ENCODE measurements at regions not wholly inside any gene's neighbourhood (a gene's known extent, or its start where the extent isn't known, plus 50 kb on each side); places are given as distances from the start of the nearest gene placed in this dataset.

DNA sequence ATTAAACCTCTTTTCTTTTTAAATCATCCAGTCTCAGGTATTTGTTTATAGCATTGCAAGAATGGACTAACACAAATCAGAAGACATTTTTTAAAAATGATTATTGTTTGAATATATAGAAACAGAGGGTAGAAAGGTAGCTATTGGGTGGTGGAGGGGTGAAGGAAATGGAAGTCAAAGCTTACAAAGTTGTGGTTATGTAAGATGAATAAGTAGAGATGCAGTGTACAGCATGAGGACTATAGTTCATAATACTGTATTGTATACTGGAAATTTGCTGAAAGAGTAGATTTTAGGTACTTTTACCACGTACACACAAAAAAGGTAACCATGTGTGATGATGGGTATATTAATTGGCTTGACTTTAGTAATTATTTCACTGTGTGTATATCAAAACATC is 144.0 kb upstream of the FAM3C start:
- Histone ChIP-seq H3K9me3 (no peaks in the 10 kb centered on the region), H3K27me3 (replicated peaks; ENCODE audit: insufficient read depth) (no peaks in the 10 kb centered on the region), H3K4me1 (replicated peaks) (no peaks in the 10 kb centered on the region), H3K36me3 (no peaks in the 10 kb centered on the region), H3K27ac (no peak overlapping the region), H3K4me3 (no peak overlapping the region)
- WGBS = 97% methylated on average over 1 of the region's 1 CpG
- no peak for TF ChIP-seq POLR2A (IDR thresholded peaks at IDR 0.05)
- no peak for TF ChIP-seq CTCF (IDR thresholded peaks at IDR 0.05)
- TF ChIP-seq POLR2AphosphoS5 (IDR thresholded peaks at IDR 0.05) = no peak
- intact Hi-C loops (cut with DNase I) = no loop called here
- DNase-seq (ENCODE audit: low spot score) = no peak

DNA sequence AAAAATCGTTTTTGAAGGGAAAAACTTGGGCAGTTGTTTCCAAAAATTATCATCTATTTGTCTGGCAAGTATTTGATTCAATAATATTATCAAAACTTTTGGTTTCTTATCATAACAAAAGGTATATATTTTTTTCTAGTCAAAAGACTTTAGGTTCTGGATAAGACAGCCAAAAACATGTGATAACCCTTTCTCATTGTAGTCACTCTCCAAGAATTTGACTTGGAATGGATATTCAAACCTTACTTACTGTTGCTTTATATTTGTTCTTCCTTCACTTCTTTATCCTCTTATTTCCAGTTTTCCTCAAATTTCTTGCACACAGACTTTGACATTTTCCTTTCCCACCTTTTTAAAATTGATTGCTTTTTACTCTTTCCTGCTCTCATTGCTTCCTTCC is 140.9 kb upstream of the FAM3C start:
- Histone ChIP-seq H3K27ac (no peak overlapping the region), H3K4me3 (no peak overlapping the region), H3K9me3 (no peaks in the 10 kb centered on the region), H3K36me3 (no peaks in the 10 kb centered on the region), H3K27me3 (replicated peaks; ENCODE audit: insufficient read depth) (no peaks in the 10 kb centered on the region), H3K4me1 (replicated peaks) (no peaks in the 10 kb centered on the region)
- no peak for TF ChIP-seq POLR2AphosphoS5 (IDR thresholded peaks at IDR 0.05)
- TF ChIP-seq POLR2A (IDR thresholded peaks at IDR 0.05) = no peak
- TF ChIP-seq CTCF (IDR thresholded peaks at IDR 0.05) = no peak
- no peak for DNase-seq (ENCODE audit: low spot score)
- intact Hi-C loops (cut with DNase I) = no loop called here
- 0% methylated on average over 1 of the region's 1 CpG for WGBS

DNA sequence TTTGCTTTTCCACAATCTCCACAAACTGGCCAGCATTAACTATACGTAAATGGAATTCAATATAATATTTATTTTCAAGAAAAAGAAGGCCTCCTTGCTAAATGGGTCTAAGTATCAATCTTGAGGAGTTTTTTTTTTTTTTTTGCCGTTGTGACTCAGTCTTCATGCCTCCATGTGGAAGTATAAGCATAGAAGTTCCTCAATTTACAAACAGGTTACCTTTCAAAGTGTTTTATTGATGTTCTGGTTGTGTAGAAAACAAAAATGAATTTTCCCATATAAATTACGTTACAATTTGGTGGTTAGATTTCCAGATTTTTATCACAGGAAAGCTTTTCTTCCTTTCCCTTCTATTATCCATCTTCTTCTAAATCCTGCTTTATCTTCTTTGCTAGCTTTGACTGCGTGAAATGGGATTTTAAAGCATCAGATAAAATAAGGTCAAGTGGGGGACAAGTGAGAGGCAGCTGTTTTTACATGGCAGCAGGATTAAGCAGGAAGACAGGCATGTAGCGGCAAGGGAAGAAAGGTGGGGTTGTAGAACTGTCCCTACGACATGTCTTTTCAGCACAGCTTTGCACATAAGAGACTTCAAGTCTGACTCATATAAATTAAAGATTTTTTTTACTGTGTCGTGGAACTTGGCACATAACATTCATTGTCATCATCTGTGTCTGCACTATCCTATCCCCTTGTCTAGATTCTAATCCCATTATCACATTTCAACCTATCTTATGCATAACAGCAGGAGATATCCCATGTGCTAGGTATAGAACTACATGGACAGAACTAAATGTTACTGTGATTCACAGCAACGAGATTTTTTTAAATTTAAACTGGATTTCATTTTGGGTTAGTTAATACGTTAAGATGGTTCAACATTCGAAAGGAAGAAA is 135.3 kb upstream of the FAM3C start:
- intact Hi-C loops (cut with DNase I) = no loop called here
- no peaks in the 10 kb centered on the region for H3K9me3 ChIP-seq
- no peaks in the 10 kb centered on the region for H3K27me3 ChIP-seq (replicated peaks; ENCODE audit: insufficient read depth)
- no peak overlapping the region for H3K4me3 ChIP-seq
- no peaks in the 10 kb centered on the region for H3K4me1 ChIP-seq (replicated peaks)
- DNase-seq (ENCODE audit: low spot score) = no peak
- H3K36me3 ChIP-seq = no peaks in the 10 kb centered on the region
- WGBS = 83% methylated on average over 10 of the region's 10 CpGs
- H3K27ac ChIP-seq = no peak overlapping the region
- TF ChIP-seq POLR2A (IDR thresholded peaks at IDR 0.05) = no peak
- no peak for TF ChIP-seq CTCF (IDR thresholded peaks at IDR 0.05)
- no peak for TF ChIP-seq POLR2AphosphoS5 (IDR thresholded peaks at IDR 0.05)

- TF ChIP-seq POLR2AphosphoS5 (IDR thresholded peaks at IDR 0.05) (no peak), CTCF (IDR thresholded peaks at IDR 0.05) (no peak), POLR2A (IDR thresholded peaks at IDR 0.05) (no peak)
- no peak for DNase-seq (ENCODE audit: low spot score)
- Histone ChIP-seq H3K27me3 (replicated peaks; ENCODE audit: insufficient read depth) (no peaks in the 10 kb centered on the region), H3K9me3 (no peaks in the 10 kb centered on the region), H3K4me1 (replicated peaks) (no peaks in the 10 kb centered on the region), H3K27ac (no peak overlapping the region), H3K36me3 (no peaks in the 10 kb centered on the region), H3K4me3 (no peak overlapping the region)
- intact Hi-C loops (cut with DNase I) = no loop called here
- WGBS = 69% methylated on average over 4 of the region's 4 CpGs
Measured at GRCh38 chr7:121530227-121531174, 134.4 kb upstream of the FAM3C start.
